Fibroblast of villous mesenchyme (primary cell): ENCODE measurements at regions not wholly inside any gene's neighbourhood (a gene's known extent, or its start where the extent isn't known, plus 50 kb on each side); places are given as distances from the start of the nearest gene placed in this dataset.

Experiments used
- DNase-seq: peaks from one replicate; pipeline ENCODE4 v3.0.0-alpha.2; 2010; ENCODE audit warnings: low read depth
- H3K4me3 ChIP-seq: 2 replicates; pipeline ENCODE4 v1.5.1; 2011; ENCODE audit warnings: low read depth, mild to moderate bottlenecking, low read length
- TF ChIP-seq, protein P1 (sequence below): IDR thresholded peaks from 2 replicates; pipeline ENCODE4 v1.5.1; 2012; ENCODE audit warnings: low read depth, mild to moderate bottlenecking, low read length; ENCODE audit not compliant: insufficient read depth

DNA sequence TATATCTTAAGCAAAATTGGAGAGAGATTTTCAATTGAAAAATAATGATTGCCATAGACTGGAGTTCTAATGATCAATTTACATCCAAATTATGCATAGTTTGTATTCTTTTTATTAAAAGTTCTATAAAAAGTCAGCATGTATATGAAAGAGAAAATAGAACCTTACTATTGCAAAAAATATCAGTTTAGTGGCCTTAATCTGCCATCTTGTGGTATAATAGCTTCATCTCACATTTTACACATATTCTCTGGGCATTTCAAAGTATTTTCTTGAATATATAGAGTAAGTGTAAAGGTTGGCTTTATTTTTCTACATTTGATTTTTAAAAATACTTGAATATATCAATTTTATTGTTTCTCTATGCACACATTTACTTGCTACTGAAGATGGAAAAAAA is 1858.6 kb upstream of the CDH9 start:
- H3K4me3 ChIP-seq, result no peak overlapping the region
- TF ChIP-seq, protein P1, sequence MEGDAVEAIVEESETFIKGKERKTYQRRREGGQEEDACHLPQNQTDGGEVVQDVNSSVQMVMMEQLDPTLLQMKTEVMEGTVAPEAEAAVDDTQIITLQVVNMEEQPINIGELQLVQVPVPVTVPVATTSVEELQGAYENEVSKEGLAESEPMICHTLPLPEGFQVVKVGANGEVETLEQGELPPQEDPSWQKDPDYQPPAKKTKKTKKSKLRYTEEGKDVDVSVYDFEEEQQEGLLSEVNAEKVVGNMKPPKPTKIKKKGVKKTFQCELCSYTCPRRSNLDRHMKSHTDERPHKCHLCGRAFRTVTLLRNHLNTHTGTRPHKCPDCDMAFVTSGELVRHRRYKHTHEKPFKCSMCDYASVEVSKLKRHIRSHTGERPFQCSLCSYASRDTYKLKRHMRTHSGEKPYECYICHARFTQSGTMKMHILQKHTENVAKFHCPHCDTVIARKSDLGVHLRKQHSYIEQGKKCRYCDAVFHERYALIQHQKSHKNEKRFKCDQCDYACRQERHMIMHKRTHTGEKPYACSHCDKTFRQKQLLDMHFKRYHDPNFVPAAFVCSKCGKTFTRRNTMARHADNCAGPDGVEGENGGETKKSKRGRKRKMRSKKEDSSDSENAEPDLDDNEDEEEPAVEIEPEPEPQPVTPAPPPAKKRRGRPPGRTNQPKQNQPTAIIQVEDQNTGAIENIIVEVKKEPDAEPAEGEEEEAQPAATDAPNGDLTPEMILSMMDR, result no peak
- no peak for DNase-seq

DNA sequence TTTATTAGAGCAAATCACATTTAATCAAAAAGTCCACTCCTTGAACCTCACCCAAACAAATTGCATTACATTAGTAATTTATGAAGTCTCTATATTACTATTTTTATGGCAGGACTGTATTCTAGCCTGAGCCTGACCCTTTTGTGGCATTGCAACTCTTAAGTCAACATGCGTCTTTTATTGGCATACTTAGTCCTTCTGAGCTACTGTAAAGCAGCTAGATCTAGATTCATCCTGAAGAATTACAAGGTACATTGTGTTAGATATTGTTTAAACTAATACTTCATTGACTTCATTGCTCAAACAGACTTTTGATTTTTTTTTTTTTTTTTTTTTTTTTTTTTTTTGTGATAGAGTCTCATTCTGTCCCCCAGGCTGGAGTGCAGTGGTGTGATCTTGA is 1842.5 kb upstream of the CDH9 start:
- H3K4me3 ChIP-seq, result no peak overlapping the region
- TF ChIP-seq, protein P1, result no peak
- DNase-seq, result no peak

DNA sequence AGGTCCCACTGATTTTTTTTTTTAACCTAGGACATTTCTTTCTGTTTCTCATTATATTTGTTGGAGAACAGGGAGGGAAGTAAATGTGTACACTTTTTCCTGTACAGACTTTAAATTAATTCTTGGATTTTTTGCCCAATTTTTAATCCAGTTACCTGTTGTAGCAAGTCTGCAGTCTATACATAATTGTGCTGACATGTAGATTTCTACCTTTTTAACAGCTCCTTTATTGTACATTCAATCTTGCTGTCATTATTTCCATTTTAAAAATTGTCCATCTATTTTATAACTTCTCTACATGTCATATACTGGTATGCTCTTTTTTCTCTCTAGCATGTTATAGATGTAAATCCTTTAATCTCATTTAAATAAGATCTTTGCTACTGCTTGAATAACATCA is 1838.7 kb upstream of the CDH9 start:
- no peak for DNase-seq
- no peak overlapping the region for H3K4me3 ChIP-seq
- TF ChIP-seq, protein P1, result no peak

DNA sequence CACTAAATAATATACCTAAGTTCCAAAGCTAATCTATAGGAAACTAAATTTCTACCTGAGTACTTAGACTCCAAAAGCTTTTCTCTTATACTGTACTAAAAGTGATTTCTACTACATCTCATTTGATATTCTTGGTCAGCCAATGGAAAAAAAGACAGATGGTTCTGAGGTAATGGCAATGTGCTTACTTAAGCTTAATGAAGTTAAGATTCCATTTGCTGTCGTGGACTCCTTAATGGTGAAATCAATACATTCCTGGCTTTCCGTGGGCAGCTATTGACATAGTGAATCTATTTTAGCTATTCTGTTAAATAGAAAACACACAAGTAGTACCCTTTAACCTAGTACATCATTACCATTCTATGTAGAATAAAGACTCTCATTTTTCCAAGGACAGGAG is 1825.6 kb upstream of the CDH9 start:
- no peak for DNase-seq
- TF ChIP-seq, protein P1, result no peak
- H3K4me3 ChIP-seq, result no peak overlapping the region

DNA sequence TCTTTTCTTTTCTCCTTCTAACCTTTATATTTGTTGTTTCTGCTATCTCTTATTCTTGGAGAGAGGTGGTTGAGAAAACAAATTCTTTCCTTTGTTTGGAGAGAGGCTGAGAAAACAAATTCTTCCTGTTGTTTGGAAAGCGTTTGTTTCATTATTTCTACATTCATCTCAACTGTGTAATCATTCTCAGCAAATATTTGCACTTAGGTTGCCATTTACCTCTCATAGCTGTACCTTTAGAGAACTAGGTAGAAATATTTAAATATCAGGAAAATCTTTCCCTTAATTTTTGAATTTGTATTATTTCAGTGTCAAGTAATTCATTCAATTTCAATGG is 1824.4 kb upstream of the CDH9 start:
- TF ChIP-seq, protein P1, result no peak
- H3K4me3 ChIP-seq, result no peak overlapping the region
- no peak for DNase-seq

DNA sequence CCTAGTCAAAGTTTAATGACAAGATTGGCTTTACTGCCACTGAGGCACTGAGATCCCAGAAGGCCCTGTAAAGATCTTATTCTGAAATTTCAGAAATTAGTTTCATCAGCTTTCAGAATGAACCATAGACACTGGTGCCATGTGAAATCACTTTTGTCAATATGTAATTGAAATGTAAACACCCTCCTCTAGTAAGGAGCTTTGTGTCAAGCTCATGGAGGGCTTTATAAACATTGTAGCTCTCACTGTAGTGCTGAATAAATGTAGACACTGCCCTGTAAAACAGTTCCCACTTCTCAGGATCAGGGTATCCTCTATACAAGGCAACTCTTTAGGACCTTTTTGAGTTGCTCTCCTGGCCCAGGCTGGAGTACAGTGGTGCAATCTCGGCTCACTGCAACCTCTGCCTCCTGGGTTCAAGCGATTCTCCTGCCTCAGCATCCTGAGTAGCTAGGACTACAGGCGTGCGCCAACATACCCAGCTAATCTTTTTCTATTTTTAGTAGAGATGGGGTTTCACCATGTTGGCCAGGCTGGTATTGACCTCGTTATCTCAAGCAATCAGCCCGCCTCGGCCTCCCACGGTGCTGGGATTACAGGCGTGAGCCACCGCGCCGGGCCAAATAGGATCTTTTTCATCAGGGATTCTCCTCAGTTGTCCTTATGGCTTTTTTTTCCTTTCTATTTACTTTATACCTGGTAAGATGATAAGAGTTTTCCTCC is 1823.9 kb upstream of the CDH9 start:
- DNase-seq, result no peak
- H3K4me3 ChIP-seq, result no peak overlapping the region
- TF ChIP-seq, protein P1, result no peak

DNA sequence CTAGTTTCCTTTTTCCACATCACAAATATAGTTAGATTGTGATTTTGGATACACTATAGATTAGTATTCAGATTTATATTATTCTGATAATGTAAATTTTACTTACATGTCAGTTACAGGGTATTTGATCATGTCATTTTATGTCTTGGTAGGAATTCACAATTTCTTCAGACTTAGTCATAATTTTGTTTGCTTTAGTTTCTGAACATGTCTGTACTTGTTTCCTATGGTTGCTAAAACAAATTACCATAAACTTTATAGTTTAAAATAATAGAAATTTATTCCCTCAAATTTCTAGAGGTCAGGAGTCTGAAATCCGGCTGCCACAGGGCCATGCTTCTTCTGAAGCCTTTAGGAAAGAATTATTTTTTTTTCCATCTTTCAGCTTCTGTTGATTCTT is 1817.2 kb upstream of the CDH9 start:
- TF ChIP-seq, protein P1, result no peak
- H3K4me3 ChIP-seq, result no peak overlapping the region
- DNase-seq, result no peak
